HFFc6 (cell line): ENCODE measurements at regions not wholly inside any gene's neighbourhood (a gene's known extent, or its start where the extent isn't known, plus 50 kb on each side); places are given as distances from the start of the nearest gene placed in this dataset.

Experiments
- DNase-seq: peaks from one replicate; pipeline ENCODE4 v3.0.0-alpha.2; 2018
- H3K27ac Mint-ChIP-seq: 2 replicates; pipeline ENCODE4 v1.8.0; 2020; ENCODE audit warnings: mild to moderate bottlenecking, mixed read lengths
- H3K27me3 Mint-ChIP-seq: 2 replicates; pipeline ENCODE4 v1.8.0; 2021; ENCODE audit warnings: mild to moderate bottlenecking, moderate library complexity, mixed read lengths; ENCODE audit not compliant: insufficient read depth
- H3K36me3 Mint-ChIP-seq: 2 replicates; pipeline ENCODE4 v1.8.0; 2021; ENCODE audit warnings: low read depth, mixed read lengths
- H3K4me1 Mint-ChIP-seq: 2 replicates; pipeline ENCODE4 v1.8.0; 2020; ENCODE audit warnings: low read depth, mixed read lengths
- H3K4me3 Mint-ChIP-seq: 2 replicates; pipeline ENCODE4 v1.8.0; 2020; ENCODE audit warnings: mild to moderate bottlenecking, moderate library complexity, mixed read lengths
- H3K9me3 Mint-ChIP-seq: 2 replicates; pipeline ENCODE4 v1.8.0; 2020; ENCODE audit warnings: mild to moderate bottlenecking, mixed read lengths
- CTCF ChIP-seq: fragments of 200-600 bp; sonication (generic); IDR thresholded peaks from 2 replicates; pipeline ENCODE4 v1.5.0; 2021; ENCODE audit warnings: antibody characterized with exemption, mild to moderate bottlenecking

- Mint-ChIP-seq H3K4me3 (no peak overlapping the region), H3K27ac (no peak overlapping the region), H3K27me3 (no peaks in the 10 kb centered on the region; the same call in 1 of the 2 replicates), H3K9me3 (peaks cover 70% of the 10 kb centered on the region), H3K36me3 (peaks cover 4% of the 10 kb centered on the region), H3K4me1 (no peaks in the 10 kb centered on the region)
- no peak for TF ChIP-seq CTCF
- DNase-seq, result no peak
These were observed 400.2 kb upstream of the IRX4 start for GRCh38 chr5:2282893-2283292.

- peaks cover 4% of the 10 kb centered on the region for H3K36me3 Mint-ChIP-seq
- TF ChIP-seq CTCF, result no peak
- H3K9me3 Mint-ChIP-seq, result peaks cover 69% of the 10 kb centered on the region
- no peaks in the 10 kb centered on the region; the same call in 1 of the 2 replicates for H3K27me3 Mint-ChIP-seq
- H3K4me1 Mint-ChIP-seq, result no peaks in the 10 kb centered on the region
- no peak overlapping the region for H3K4me3 Mint-ChIP-seq
- H3K27ac Mint-ChIP-seq, result no peak overlapping the region
- no peak for DNase-seq
These were observed 399.4 kb upstream of the IRX4 start for GRCh38 chr5:2282034-2282690.

- H3K36me3 Mint-ChIP-seq, result peaks cover 4% of the 10 kb centered on the region
- no peak for DNase-seq
- H3K27me3 Mint-ChIP-seq, result no peaks in the 10 kb centered on the region; the same call in 1 of the 2 replicates
- no peak for TF ChIP-seq CTCF
- H3K9me3 Mint-ChIP-seq, result peaks cover 66% of the 10 kb centered on the region
- no peak overlapping the region for H3K4me3 Mint-ChIP-seq
- no peak overlapping the region for H3K27ac Mint-ChIP-seq
- no peaks in the 10 kb centered on the region for H3K4me1 Mint-ChIP-seq
These were observed 398.7 kb upstream of the IRX4 start for GRCh38 chr5:2281446-2281845.

GRCh38 chr5:2280318-2280717 lies 397.6 kb upstream of the IRX4 start:
- TF ChIP-seq CTCF, result no peak
- Mint-ChIP-seq H3K36me3 (peaks cover 4% of the 10 kb centered on the region), H3K4me3 (no peak overlapping the region), H3K27me3 (peaks cover under 1% of the 10 kb centered on the region; the same call in 1 of the 2 replicates), H3K9me3 (peaks cover 61% of the 10 kb centered on the region), H3K27ac (no peak overlapping the region), H3K4me1 (no peaks in the 10 kb centered on the region)
- no peak for DNase-seq

GRCh38 chr5:2278825-2279456 lies 396.2 kb upstream of the IRX4 start:
- no peak for TF ChIP-seq CTCF
- no peak for DNase-seq
- peaks cover 58% of the 10 kb centered on the region for H3K9me3 Mint-ChIP-seq
- peaks cover 4% of the 10 kb centered on the region for H3K36me3 Mint-ChIP-seq
- H3K27me3 Mint-ChIP-seq, result peaks cover 3% of the 10 kb centered on the region; the same call in 1 of the 2 replicates
- no peak overlapping the region for H3K4me3 Mint-ChIP-seq
- no peaks in the 10 kb centered on the region for H3K4me1 Mint-ChIP-seq
- H3K27ac Mint-ChIP-seq, result no peak overlapping the region
